ENCODE measurements at regions not wholly inside any gene's neighbourhood (a gene's known extent, or its start where the extent isn't known, plus 50 kb on each side); places are given as distances from the start of the nearest gene placed in this dataset.

- no peak for TF ChIP-seq CTCF (IDR thresholded peaks at IDR 0.05; ENCODE audit: control extremely low read depth in 1 of 3, insufficient read depth in 1 of 3, low read depth in 1 of 3, low read length in 3 of 3)
- TF ChIP-seq SIX5 (IDR thresholded peaks at IDR 0.05; ENCODE audit: low read depth, low read length) = no peak
- TF ChIP-seq TCF12 (IDR thresholded peaks at IDR 0.05; ENCODE audit: low read depth, low read length) = no peak
- no peak for TF ChIP-seq JUN (IDR thresholded peaks at IDR 0.05; ENCODE audit: low read depth, low read length)
- TF ChIP-seq HDAC2 (IDR thresholded peaks at IDR 0.05; ENCODE audit: borderline replicate concordance in 1 of 2, low read depth in 2 of 2, low read length in 2 of 2) = no peak
- TF ChIP-seq ATF2 (IDR thresholded peaks at IDR 0.05; ENCODE audit: low read length) = no peak
Measured at GRCh38 chr5:6218517-6218916, 159.8 kb downstream of the MED10 start.

Data from H1 (cell line).